COLO668 (cell line): ENCODE measurements at regions not wholly inside any gene's neighbourhood (a gene's known extent, or its start where the extent isn't known, plus 50 kb on each side); places are given as distances from the start of the nearest gene placed in this dataset.

Experiments
- DNase-seq: peaks from one replicate; lab custom pipeline; 2025; ENCODE audit not compliant: unreplicated experiment; lab: John Stamatoyannopoulos, UW

DNA sequence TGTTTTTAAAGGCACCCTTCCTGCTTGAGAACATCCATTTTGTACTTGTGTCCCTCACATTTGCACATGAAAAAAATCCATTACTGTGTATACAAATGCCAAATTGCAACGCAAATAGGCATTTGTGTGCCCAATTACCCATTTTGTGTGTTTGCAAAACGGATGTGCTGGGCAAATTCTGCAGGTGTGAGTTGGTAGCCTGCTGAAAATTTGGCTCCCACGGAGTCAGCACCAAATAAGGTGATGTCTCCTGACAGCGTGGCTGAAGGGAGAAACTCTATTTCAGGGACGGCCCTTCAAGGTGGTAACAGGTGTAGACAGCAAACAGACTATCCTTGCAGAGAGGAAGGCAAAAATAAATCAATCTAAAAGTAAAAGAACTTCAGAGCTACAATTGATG is 661.1 kb downstream of the BCL11A start:
- DNase-seq: no peak

DNA sequence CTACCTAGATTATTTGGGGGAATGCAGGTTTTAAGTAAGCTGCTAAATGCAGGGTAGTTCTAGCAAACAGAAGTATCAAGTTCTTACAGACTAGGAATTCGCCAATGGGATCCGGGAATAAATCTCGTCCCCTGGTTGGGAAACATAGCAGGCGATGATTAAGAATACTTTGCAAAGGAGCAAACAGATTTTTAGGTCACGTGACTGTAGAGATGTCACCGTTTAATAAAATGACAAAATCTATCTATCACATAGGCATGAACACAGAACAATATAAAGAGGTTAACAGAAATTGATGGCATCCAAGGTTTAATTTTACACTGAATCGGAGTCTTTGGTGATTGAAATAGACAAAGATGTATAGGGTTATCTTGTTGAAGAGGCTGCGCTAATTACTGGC is 664.1 kb downstream of the BCL11A start:
- DNase-seq: no peak

DNA sequence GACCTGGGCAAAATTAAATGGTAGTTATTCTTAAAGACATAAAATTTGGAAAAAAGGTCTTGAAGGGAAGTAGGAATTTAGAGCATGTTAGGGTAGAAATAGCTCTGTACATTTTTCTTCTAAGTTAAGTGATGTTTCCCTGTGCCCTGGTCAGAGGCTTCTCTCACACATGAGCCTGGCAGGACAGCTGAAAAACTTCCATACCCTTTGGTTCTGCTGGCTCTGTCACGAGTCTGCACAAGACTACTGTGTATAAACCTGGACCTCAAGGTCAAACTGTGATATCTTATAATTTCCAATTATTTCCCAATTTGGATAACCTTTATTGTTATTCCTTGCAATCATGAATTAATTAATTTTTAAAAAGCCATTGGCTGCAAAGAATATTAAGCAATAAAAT is 664.7 kb downstream of the BCL11A start:
- DNase-seq: no peak

DNA sequence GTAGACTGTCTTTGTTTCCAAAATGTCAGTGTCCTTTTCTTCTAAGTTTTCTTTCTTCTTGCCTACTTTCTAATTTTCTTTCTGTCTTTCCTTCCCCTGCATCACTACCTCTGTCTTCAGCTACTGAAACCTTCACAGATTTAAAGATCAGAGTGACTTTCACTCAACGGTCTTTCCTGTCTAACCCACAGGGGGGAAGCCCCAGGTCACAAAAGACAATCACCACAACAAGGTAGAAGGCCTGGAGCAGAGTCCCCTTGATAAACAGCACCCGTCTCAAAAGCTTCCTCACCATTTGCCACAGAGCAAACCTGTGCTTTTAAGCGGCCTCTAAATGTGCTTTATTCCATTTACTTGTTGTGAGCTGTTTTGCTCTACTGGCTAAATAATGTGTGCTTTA is 665.4 kb downstream of the BCL11A start:
- no peak for DNase-seq

DNA sequence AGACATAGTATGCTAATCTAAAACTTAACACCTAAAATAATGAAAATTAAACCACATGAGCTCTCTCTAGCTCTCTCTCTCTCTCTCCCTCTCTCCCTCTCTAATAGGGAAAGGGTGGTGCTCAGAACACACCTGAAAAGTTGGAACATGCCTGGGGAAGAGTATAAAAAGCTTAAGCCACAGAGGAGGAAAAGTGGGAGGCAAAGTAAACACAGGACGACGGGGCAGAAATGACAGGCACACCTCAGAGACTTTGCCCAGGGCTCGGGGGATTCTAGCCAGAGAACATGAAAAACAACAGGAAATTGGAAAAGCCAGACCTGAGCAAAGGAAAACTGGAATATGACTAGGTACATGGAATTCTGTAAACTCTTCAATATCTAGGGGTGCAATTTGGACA is 666.1 kb downstream of the BCL11A start:
- DNase-seq: no peak

DNA sequence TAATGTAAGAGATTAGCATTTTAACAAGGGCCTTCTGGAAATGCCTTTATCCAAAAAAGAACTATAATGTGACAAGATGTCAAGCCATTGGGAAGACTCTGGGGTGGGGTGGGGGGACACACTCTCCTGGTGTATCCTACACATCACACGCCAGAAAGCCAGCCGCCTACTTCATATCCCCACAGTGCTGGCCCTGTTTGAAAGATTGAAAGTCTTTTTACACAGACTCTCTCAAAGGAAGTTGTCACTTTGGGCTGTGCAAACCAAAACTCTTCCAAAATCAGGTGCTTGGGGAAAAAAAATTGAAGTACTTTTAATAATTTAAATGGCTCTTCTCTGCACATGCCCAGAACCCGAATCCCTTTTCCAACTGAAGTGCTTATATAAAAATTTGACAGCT is 666.7 kb downstream of the BCL11A start:
- DNase-seq: no peak

DNA sequence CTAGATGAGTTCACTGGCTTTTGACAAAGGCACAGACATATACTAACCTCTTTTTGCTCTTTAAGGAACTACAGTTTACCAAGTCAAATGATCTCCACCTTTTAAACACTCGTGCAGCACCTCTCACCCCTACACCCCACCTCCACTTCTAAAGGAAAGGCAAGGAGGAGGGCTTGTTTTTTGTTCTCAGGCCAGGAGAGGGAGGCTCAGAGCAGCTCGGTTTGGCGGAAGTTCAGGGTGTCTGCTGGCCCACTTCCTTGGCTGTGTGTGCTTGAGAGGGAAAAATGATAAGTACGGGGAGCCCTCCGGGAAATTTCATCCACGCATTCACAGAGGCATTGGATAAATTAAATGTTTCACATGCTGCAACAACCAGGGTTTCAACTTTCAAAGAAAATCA is 667.9 kb downstream of the BCL11A start:
- DNase-seq: no peak

DNA sequence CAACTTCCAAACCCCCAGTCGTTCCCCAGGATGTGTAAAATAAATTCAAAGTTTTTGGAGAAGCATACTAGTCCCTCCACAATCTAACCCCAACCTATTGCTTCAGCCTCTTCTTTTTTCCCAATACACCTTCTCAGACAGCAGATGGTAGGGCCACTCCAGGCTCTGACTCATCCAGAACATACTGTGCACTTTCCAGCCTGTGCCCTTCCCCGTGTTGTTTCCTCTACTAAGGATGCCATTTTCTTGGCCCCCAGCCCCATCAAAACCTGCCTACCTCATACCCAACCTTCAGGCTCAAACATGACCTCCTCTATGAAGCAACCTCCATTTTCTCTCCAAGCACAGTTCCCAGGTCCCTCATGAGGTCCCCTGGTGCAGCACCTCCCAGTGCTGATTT is 669.3 kb downstream of the BCL11A start:
- DNase-seq: no peak

DNA sequence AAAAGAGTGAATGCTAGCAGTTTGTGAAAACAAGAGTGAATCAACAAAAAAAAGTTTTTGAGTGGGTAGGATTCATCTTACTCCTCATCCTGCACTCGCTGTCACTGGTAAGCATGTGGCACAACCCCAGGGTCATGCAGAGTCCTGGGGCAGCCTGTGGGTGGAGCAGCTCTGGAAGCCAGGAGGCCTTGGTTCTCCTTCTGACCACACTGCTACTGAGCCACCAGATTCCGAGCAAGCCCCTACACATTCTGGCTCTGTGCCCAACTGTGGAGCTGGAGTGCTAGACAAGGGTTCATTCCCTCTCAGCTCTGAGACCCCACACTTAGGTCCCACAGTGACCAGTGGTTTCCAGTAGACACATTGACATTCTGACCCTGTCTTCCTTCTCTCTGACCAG is 670.6 kb downstream of the BCL11A start:
- no peak for DNase-seq

DNA sequence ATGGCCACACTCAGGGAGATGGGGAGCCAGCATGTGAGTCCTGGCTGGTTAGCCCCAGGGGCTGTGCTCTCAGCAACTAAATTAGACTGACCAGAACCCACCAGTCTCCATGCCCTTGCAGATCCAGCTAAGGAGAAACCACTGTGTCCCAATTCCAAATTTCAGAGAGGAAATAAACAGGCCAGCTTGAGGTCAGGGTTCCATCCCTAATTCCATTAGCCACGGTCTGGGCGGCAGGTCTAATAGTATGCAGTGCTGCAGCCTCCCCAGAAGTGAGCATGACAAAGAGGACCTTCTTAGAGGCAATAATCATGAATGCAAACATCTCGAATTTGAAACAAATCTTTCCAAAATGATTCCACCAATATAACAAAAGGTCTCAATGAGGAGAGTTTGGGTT is 671.2 kb downstream of the BCL11A start:
- no peak for DNase-seq

DNA sequence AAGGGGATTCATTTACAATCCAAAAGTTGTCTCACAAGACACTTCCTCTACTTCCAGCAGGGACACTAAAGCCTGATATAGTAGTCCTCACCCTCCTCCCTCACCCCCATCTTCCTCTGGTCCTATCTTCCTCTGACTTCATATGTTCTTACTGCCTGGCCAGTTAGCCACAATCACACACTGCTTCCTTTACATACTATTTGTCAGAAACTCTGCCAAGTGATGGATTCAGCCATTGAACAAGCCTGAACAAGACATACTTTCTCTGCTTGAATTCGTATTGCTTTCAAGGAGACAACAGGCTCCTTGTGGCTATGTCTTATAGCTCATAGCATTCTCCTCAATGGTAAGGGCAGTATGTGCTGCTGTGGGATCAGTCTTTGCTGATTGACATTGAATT is 672.2 kb downstream of the BCL11A start:
- DNase-seq: no peak

DNA sequence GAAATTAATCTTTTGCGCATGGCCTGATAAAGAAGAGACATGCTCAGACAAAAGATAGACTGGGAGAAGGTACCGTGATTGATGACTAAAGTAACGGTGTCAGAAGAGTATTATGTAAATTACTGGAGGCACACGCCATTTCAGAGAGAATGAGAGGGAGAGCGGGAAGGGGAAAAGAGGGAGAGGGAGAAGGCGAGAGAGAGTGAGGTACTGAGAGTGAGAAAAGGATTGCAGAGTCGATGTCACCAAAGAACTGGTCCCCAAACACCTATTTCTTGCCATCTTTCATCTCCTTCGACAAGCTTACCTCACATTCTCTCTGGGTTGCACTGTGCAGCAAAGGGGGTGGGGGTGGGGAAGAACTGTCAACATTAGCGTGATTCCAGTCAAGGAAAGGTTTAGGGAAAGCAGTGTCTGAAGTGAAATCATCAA is 673.7 kb downstream of the BCL11A start:
- no peak for DNase-seq

DNA sequence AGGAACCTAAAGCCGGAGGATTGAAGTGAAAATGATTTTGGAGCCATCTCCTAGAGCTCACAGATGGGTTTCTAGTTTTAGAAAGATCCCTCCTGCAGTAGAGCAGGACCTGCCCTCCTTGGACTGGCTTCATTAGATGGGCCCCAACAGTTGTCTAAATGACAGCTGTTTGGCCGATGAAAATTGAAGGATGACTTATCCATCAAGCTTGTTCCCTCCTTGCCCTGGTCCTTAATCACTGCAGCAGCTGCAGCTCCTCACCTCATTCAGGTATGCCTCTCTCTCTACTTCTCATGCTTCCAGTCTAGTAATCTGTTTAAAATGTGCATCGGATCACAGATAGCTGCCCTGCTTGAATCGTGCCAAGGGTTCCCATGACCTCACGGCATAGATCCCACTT is 677.6 kb downstream of the BCL11A start:
- DNase-seq: no peak

DNA sequence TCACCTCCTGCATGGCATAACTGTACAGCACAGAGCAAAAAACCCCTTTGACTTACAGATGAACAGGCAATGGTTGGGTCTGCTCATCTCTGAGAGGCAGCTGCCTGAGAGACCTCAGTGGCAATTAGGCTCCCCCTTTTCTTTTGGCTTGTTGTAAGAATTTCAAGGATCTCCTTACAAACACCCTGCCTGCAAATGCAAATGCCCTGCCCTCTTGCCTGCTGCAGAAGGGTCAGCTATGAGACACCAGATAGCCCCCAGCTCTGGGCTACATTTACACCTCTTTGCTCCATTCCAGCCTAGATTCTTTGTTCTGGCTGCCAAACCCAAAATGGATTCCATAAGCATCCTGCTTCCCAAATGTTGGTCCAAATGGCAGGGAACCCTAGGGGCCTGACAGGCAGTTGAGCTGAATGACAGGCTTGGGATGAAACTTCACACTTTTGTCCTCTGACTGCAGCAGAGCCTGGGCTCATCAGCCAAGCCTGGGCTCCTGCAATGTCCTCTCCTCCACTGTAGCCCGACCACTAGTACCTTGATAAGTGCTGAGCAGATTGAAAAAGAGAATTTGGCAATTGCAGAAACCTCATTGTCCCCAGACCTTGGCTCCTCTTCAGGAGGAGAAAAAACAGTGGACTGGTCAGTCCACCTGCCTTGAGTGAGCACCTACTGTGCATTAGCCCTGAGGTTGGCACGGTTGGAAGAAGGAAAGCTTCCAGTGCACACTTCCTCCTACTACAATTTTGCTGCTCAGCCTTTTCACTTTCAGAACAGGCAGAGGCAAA is 678.3 kb downstream of the BCL11A start:
- DNase-seq: no peak

DNA sequence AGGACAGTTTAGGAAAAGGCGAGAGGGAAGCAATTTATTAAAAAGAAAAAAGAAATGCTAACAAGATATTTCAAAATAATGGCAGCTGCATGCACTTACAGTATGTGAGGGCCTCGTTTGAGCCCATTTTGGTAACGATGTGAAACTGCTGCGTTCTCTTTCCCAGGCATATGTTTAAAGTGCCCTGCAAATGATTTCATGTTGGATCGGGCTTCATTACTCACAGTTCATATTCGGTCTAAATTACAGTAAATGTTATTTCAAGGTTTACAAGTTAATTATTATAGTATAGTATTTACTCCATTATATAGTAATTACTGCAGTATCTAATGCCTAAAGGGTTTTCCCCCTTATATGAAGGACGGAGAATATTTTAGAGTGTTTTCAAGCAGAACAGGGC is 679.1 kb downstream of the BCL11A start:
- DNase-seq: no peak

DNA sequence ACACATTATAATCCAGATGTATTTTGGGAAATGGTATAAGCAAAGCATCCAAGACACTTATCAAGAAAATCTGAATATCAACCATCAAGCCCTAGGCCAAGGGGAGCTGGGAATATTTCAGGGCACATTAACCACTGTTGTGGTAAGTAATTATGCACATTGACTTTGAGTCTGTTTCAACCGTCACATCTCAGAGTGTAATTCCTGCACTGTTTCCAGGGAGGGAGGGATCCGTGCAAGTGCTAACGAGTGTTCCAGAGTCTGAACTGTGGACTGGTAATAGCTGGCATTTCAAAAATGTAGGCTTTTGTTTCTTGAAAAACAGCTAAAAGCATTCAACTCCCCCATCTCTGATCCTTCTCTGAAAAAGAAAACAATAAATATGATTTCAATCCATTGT is 681.6 kb downstream of the BCL11A start:
- DNase-seq: no peak

DNA sequence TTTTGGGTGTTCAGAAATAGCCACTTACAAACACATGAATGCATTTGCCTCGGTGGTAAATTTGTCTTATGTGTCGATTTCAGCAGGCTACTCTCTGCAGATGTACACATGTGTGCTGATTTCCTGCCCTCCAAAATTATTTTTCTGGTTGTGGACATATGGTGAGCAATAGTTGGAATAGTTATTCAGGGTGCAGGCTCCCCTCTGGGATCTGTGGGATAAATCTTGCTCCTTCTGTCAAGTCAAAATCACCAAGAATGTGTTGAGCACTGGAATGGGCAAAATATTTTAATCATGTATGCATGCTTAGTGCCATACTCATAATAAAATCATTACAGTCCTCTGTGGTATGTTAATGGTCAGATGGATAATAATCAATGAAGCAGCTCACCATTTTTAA is 684.5 kb downstream of the BCL11A start:
- DNase-seq: no peak

DNA sequence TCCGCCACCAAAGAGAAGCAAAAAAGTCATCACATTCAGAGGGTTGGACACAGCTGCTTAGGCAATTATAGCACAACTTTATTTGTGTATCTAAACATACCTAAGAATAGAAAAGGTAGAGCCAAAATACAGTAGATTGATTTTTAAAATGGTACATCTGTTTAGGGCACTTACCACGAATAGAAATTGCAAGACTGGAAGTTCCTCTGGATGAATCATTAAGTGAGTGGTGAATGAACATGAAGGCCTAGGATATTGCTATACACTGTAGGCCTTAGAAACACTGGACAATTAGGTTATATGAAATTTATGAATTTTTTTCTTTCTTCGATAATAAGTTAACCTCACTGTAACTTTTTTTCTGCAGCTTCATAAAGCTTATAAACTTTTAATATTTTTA is 687.0 kb downstream of the BCL11A start:
- DNase-seq: no peak

DNA sequence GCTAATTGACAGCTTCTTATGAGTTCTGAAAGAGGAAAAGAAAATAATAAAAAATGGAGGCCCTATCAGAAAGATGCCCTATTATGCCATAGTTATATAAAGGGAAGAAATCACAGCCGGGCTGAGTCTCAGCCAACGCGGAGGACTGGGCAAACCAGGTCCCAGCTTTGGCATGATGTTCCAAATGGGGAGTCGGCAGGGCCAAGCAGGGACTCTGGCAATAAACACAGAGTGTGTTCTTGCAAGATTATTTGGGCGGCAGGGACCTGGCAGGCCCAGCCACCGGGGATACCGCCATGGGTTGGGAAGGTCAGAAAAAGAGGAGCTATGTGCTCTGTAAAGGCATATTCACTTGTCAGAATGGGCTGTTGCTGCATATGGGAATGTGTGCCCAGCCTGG is 694.9 kb downstream of the BCL11A start:
- no peak for DNase-seq

DNA sequence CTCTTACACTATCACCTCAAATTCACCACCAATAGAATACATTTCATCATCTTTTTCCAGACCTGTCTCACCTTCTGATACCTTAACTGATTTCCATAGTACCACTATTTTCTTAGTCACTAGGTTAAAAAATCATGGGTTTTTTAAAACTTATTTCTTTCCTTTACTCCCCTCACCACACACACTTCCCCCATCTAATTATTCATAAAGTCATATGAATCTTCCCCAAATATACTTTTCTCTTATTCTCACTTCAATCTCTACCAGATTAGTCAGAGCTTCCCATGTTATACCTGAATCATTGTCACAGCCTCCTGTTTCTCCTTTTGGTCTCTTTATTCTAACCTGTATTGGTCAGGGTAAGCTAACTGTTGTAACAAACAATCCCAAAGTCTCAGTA is 696.3 kb downstream of the BCL11A start:
- DNase-seq: no peak

DNA sequence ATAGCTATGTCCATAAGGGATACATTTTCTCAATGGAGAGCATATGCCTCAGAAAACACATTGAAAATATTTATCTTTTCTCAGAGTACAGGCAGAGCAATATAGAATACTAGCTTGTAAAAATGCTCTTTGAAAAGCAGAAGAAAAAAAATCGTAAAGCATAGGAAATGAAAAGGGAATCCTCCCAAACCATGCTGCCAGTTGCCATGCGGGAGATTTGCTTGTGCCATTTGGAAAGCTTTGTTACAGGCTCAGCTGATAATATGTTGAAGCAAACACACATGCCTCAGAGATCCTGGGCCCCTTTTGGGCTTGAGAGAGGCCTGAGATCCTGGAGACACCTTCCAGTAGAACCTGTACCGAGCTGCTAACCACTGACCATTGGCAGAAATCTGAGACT is 697.1 kb downstream of the BCL11A start:
- DNase-seq: no peak

DNA sequence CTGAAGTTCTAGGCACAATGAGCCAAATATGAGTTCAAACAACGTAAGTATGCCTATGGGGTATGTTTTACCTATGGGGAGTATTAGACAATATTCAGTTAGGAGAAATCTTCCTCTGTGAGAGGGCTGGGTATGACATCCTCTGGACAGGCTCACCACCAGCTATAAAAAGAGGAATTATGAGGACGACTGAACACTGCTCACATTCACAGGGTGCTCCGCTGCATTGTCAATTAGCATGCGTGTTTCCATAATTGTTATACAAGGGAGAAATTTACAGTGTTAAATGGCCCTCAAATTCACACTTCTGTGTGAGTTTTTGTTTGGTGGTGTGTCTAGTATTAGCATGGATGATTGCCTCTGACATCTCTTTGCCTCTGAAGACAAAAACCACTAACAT is 700.4 kb downstream of the BCL11A start:
- DNase-seq: no peak

DNA sequence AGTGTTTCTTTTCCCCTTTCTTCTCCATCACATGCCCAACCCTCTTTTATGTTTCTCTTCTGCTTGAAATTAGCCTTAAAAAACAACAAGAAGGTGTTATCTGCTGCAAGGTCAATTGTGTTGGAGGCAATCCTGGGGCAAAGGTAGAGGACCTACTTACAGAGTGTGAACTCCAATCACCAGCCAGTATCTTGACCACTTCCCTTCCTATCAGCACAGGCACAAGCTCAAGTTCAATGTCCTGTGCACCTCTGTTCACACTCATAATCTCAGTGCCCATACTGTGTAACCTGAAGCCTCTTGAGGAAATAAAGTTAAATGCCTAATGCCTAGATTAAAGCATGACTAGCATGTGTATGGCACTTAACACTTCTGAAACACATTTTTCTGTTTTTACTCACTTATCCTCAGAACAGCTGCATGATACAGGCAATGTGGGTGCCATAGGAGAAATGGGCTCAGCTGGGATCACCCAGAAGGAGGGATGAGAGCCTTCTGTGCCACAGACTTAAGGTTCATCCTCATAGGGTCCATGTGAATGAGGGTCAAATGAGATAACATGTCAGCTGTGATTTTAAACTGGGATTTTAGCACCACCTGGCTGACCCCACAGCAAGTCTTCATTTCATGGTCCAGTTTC is 701.5 kb downstream of the BCL11A start:
- no peak for DNase-seq
